Stomach (tissue), 8 donors: ENCODE measurements at regions not wholly inside any gene's neighbourhood (a gene's known extent, or its start where the extent isn't known, plus 50 kb on each side); places are given as distances from the start of the nearest gene placed in this dataset.

ENCODE experiments used
- DNase-seq, 2 donors: peaks; one replicate each; pipeline versions ENCODE4 v3.0.0 to v3.0.0-alpha.2; 2013 to 2019
- H3K27ac ChIP-seq, 5 donors: fragments of 200-600 bp in 4 of 5; sonication (generic) in 4 of 5; one replicate each; pipeline ENCODE4 v1.5.1; 2013 to 2019; ENCODE audit warnings: mild to moderate bottlenecking in 1 of 5, moderate library complexity in 1 of 5
- H3K27me3 ChIP-seq, 3 donors: fragments of 200-600 bp; sonication (generic); one replicate each; pipeline ENCODE4 v1.5.1; 2017 to 2019; ENCODE audit warnings: mixed run types in 1 of 3
- H3K36me3 ChIP-seq, 4 donors: fragments of 200-600 bp; sonication (generic); 1 replicate in 3 of 4; 2 replicates in 1 of 4; pipeline ENCODE4 v1.5.1; 2016 to 2019
- H3K4me1 ChIP-seq, 4 donors: fragments of 200-600 bp; sonication (generic); one replicate each; pipeline ENCODE4 v1.5.1; 2016 to 2019
- H3K4me3 ChIP-seq, 4 donors: fragments of 200-600 bp; sonication (generic) in 3 of 4; one replicate each; pipeline ENCODE4 v1.5.1; 2016 to 2019; ENCODE audit warnings: mild to moderate bottlenecking in 1 of 4
- H3K9me3 ChIP-seq, 4 donors: fragments of 200-600 bp; sonication (generic); one replicate each; pipeline ENCODE4 v1.5.1; 2016 to 2019
- EP300 ChIP-seq: sonication (generic); formaldehyde crosslinking; IDR thresholded peaks from one replicate; pipeline ENCODE4 v1.6.1; 2017; ENCODE audit warnings: antibody characterized with exemption
- POLR2A ChIP-seq, 4 donors: fragments of 450-650 bp; IDR thresholded peaks; one replicate each; pipeline ENCODE4 v1.6.1; 2016; ENCODE audit warnings: antibody characterized with exemption in 4 of 4, control low read depth in 2 of 4, mild to moderate bottlenecking in 1 of 4, moderate library complexity in 1 of 4
- POLR2AphosphoS5 ChIP-seq, 3 donors: sonication (generic); formaldehyde crosslinking; IDR thresholded peaks; one replicate each; pipeline ENCODE4 v1.6.1; 2016; ENCODE audit warnings: antibody characterized with exemption in 3 of 3
- WGBS, 5 donors: extraction: QIAGEN DNeasy Blood & Tissue Kit in 3 of 5; methylation state at CpG; one replicate each; pipeline versions ENCODE4 v1.1.5 to v1.1.7; 2013 to 2018; 5-methylcytosine and 5-hydroxymethylcytosine counted together
- intact Hi-C: fragments of 100-400 bp; cut with DNase I; formaldehyde crosslinking; loops from one replicate; pipeline ENCODE4 v1.15.1; 2023; ENCODE audit warnings: low total_unique reads
- TF ChIP-seq, protein P1 (sequence below), 7 experiments: fragments of 450-650 bp in 4 of 7; fragments of 200-600 bp in 3 of 7; sonication (generic) in 3 of 7; IDR thresholded peaks; one replicate each; pipeline ENCODE4 v1.5.1; 2016 to 2019; ENCODE audit warnings: antibody characterized with exemption in 7 of 7, control low read depth in 2 of 7, mild to moderate bottlenecking in 1 of 7
- donor health status: healthy with polysubstance abuse.
- donor health status: Bipolar disorder and iron deficiency.
- donor health status: healthy.

DNA sequence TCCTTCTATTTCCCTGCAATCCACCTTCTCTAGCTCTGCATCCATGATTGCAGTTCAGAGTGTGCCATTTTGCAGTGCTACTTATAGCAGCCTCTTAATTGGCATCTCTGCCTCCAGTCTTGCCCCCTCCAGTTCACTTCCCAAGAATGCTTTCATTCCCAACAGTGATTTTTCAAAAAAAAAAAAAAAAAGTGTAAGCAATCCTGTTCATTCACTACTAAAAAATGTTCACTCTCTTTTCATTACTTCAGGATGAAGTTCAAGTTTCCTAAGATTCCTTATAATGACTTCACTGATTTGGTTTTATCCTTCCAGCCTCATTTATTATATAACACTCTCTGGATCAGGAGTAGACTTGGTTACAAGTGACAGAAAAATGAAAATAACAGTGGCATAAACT is 124.7 kb upstream of the LNX1 start:
- DNase-seq: no peak
- H3K36me3 ChIP-seq: no peaks in the 10 kb centered on the region
- H3K27me3 ChIP-seq: no peaks in the 10 kb centered on the region
- no peaks in the 10 kb centered on the region for H3K9me3 ChIP-seq
- no peak overlapping the region for H3K4me3 ChIP-seq
- H3K4me1 ChIP-seq: peaks cover 0 to 3% (median 0%) of the 10 kb centered on the region in 4 donors
- TF ChIP-seq POLR2AphosphoS5 (IDR thresholded peaks at IDR 0.05) (no peak), POLR2A (IDR thresholded peaks at IDR 0.05) (no peak), EP300 (no peak)
- TF ChIP-seq, protein P1, sequence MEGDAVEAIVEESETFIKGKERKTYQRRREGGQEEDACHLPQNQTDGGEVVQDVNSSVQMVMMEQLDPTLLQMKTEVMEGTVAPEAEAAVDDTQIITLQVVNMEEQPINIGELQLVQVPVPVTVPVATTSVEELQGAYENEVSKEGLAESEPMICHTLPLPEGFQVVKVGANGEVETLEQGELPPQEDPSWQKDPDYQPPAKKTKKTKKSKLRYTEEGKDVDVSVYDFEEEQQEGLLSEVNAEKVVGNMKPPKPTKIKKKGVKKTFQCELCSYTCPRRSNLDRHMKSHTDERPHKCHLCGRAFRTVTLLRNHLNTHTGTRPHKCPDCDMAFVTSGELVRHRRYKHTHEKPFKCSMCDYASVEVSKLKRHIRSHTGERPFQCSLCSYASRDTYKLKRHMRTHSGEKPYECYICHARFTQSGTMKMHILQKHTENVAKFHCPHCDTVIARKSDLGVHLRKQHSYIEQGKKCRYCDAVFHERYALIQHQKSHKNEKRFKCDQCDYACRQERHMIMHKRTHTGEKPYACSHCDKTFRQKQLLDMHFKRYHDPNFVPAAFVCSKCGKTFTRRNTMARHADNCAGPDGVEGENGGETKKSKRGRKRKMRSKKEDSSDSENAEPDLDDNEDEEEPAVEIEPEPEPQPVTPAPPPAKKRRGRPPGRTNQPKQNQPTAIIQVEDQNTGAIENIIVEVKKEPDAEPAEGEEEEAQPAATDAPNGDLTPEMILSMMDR (IDR thresholded peaks at IDR 0.05): no peak
- intact Hi-C loops: no loop called here
- H3K27ac ChIP-seq: peak overlapping the region in 4 of 5 donors; percentile 2 to 47 (median 42)

DNA sequence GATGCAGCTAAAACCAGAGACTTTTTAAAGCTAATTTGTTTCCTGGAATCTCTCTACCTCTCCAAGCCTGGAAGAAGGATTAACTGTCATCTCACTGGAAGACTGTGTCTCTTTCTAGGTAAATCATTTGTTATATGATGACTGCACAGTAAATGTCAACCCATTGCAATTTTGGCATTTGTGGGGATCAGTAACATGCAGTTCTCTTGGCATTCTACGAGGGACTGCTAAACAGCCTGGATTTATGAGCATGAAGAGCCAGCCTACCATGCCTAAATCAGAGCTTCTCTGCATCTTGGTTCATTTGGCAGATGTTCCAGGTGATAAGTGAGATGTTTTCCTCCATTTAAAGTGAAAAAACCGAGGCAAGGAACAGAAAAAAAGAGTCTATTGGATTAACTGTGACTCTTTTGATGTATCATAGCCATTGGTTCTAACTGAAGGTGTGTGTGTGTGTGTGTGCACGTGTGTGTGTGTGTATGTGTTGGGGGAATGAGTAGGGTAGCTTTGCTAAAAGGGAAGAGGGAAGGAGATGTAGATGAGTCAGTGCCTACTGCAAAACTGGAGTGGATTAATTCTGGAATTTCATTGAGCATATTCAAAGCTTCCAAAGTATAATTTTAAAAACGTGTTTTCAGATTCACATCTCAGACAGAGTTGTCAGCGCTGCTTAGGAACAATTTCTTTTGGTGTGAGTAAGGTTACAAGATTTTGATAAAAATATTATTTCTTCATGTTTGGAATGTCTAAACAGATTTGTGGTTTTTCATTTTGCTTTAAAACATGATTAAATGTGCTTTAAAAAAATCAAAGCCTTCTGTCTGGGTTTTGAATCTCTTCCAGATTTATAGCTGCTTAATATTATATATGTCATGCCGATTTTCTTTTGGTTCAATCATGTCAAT is 123.2 kb upstream of the LNX1 start:
- Histone ChIP-seq H3K27ac (peak overlapping the region in 1 of 5 donors; percentile 14), H3K36me3 (no peaks in the 10 kb centered on the region), H3K4me1 (peaks cover 0 to 3% (median 0%) of the 10 kb centered on the region in 4 donors), H3K27me3 (no peaks in the 10 kb centered on the region), H3K4me3 (no peak overlapping the region), H3K9me3 (no peaks in the 10 kb centered on the region)
- WGBS, 5 donors: 70 to 80% (median 75%) methylated on average over 6 of the region's 6 CpGs
- TF ChIP-seq POLR2A (IDR thresholded peaks at IDR 0.05) (no peak), EP300 (no peak), POLR2AphosphoS5 (IDR thresholded peaks at IDR 0.05) (no peak)
- TF ChIP-seq, protein P1 (IDR thresholded peaks at IDR 0.05): no peak
- DNase-seq: no peak
- intact Hi-C loops: no loop called here

DNA sequence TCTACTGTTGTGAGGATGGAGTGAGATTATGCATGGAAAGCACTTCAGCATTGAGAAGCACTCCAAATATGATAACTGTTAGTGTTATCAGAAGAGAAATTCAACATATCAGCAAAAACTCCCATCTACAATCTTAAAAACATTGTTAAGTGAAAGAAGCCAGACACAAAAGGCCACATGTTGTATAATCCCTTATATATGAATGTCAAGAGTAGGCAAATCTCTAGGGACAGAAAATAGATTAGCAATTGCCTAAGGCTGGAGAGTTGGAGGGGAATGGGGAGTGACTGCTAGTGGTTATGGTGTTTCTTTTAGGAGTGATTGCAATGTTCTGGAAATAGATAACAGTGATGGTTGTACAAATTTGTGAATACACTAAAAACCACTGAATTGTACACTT is 122.5 kb upstream of the LNX1 start:
- DNase-seq: no peak
- Histone ChIP-seq H3K27ac (no peak overlapping the region), H3K4me3 (no peak overlapping the region), H3K27me3 (no peaks in the 10 kb centered on the region), H3K36me3 (no peaks in the 10 kb centered on the region), H3K9me3 (no peaks in the 10 kb centered on the region), H3K4me1 (peaks cover 0 to 3% (median 0%) of the 10 kb centered on the region in 4 donors)
- intact Hi-C loops: no loop called here
- TF ChIP-seq POLR2AphosphoS5 (IDR thresholded peaks at IDR 0.05) (no peak), EP300 (no peak), POLR2A (IDR thresholded peaks at IDR 0.05) (no peak)
- TF ChIP-seq, protein P1 (IDR thresholded peaks at IDR 0.05): no peak

DNA sequence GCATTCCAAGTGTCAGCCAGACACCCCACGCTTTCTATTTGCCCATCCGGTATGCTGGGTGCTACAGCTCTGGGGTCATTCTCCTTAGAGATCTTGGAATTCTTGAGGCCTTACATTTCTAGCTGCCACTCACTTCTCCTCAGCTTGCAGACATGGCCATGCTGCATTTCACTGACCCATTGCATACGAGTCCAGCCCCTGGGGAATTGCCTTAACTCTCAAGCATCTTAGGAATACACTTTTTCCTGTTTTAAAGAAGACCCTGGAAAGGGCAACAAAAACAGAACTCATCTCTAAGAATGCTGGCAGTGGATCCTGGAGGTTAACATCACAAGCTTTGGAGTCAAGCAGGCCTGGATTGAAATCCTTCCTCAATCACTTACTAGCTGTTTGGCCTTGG is 122.0 kb upstream of the LNX1 start:
- Histone ChIP-seq H3K27ac (no peak overlapping the region), H3K9me3 (no peaks in the 10 kb centered on the region), H3K27me3 (no peaks in the 10 kb centered on the region), H3K36me3 (no peaks in the 10 kb centered on the region), H3K4me3 (no peak overlapping the region), H3K4me1 (peaks cover 0 to 3% (median 0%) of the 10 kb centered on the region in 4 donors)
- 62 to 97% (median 83%) methylated on average over 3 of the region's 3 CpGs for WGBS, 5 donors
- DNase-seq: no peak
- intact Hi-C loops: no loop called here
- TF ChIP-seq EP300 (no peak), POLR2AphosphoS5 (IDR thresholded peaks at IDR 0.05) (no peak), POLR2A (IDR thresholded peaks at IDR 0.05) (no peak)
- TF ChIP-seq, protein P1 (IDR thresholded peaks at IDR 0.05): no peak
